Fibroblast of skin of left quadriceps (primary cell): ENCODE measurements at regions not wholly inside any gene's neighbourhood (a gene's known extent, or its start where the extent isn't known, plus 50 kb on each side); places are given as distances from the start of the nearest gene placed in this dataset.

Source experiments
- DNase-seq, 2 experiments: peaks; one replicate each; pipeline ENCODE4 v3.0.0-alpha.2; 2013; ENCODE audit warnings: low read depth in 2 of 2

- no peak for DNase-seq
Observed at GRCh38 chr10:36232935-36233334, 590.8 kb upstream of the FZD8 start.

GRCh38 chr10:36224431-36224985, 582.4 kb upstream of the FZD8 start:
- DNase-seq = peak; percentile 11 to 16

GRCh38 chr10:36221101-36221500, 579.0 kb upstream of the FZD8 start:
- no peak for DNase-seq

- no peak for DNase-seq
Observed at GRCh38 chr10:36220151-36220550, 578.1 kb upstream of the FZD8 start.

- DNase-seq = no peak
Observed at GRCh38 chr10:36211856-36212255, 569.8 kb upstream of the FZD8 start.

GRCh38 chr10:36209480-36209879, 567.4 kb upstream of the FZD8 start:
- DNase-seq = no peak

GRCh38 chr10:36202881-36203280, 560.8 kb upstream of the FZD8 start:
- no peak for DNase-seq

- no peak for DNase-seq
Observed at GRCh38 chr10:36200577-36200976, 558.5 kb upstream of the FZD8 start.

- no peak for DNase-seq
Observed at GRCh38 chr10:36198322-36198721, 556.2 kb upstream of the FZD8 start.

GRCh38 chr10:36195364-36195763, 553.3 kb upstream of the FZD8 start:
- no peak for DNase-seq

- DNase-seq = no peak
Observed at GRCh38 chr10:36194276-36194675, 552.2 kb upstream of the FZD8 start.

- no peak for DNase-seq
Observed at GRCh38 chr10:36191009-36191408, 548.9 kb upstream of the FZD8 start.

- no peak for DNase-seq
Observed at GRCh38 chr10:36188461-36188860, 546.4 kb upstream of the FZD8 start.

- DNase-seq = no peak
Observed at GRCh38 chr10:36188080-36188453, 546.0 kb upstream of the FZD8 start.

- DNase-seq = no peak
Observed at GRCh38 chr10:36187380-36188079, 545.4 kb upstream of the FZD8 start.

- no peak for DNase-seq
Observed at GRCh38 chr10:36185097-36185496, 543.0 kb upstream of the FZD8 start.

- no peak for DNase-seq
Observed at GRCh38 chr10:36183726-36184125, 541.6 kb upstream of the FZD8 start.

GRCh38 chr10:36183056-36183455, 541.0 kb upstream of the FZD8 start:
- no peak for DNase-seq

GRCh38 chr10:36182606-36183005, 540.5 kb upstream of the FZD8 start:
- DNase-seq = no peak

GRCh38 chr10:36182179-36182566, 540.1 kb upstream of the FZD8 start:
- no peak for DNase-seq

GRCh38 chr10:36181426-36182178, 539.5 kb upstream of the FZD8 start:
- peak; percentile 59 to 62 for DNase-seq

- DNase-seq = no peak
Observed at GRCh38 chr10:36178616-36179015, 536.5 kb upstream of the FZD8 start.

GRCh38 chr10:36177071-36177470, 535.0 kb upstream of the FZD8 start:
- no peak for DNase-seq
